ENCODE measurements at regions not wholly inside any gene's neighbourhood (a gene's known extent, or its start where the extent isn't known, plus 50 kb on each side); places are given as distances from the start of the nearest gene placed in this dataset.

DNA sequence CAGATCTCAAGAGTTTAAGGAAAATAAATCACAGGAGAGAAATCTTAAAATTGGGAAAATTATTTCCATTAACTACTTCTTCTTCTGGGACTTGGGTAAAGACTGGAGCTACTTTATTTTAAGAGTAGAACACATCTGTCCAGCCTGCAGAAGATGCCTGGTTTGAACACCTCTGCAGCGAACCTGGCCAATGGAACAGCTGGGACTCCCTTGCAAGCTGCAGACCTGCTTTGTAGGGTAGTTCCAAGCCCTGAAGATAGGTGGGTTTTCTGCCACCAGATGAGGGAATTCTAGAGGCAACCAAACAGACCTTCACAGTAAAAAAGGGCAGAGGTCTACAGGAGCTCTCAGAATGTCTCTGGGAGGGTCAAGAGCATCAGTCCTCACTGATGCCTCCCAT is 86.5 kb upstream of the CACNA1E start (continued):
- no peak for TF ChIP-seq GLI4 (tag by site-specific recombination; IDR thresholded peaks at IDR 0.05)
- TF ChIP-seq ZNF776 (tag by site-specific recombination; IDR thresholded peaks at IDR 0.05; ENCODE audit: borderline replicate concordance): no peak
- TF ChIP-seq KLF1 (tag by site-specific recombination; IDR thresholded peaks at IDR 0.05): no peak
- no peak for TF ChIP-seq ZNF155 (tag by site-specific recombination; IDR thresholded peaks at IDR 0.05)

DNA sequence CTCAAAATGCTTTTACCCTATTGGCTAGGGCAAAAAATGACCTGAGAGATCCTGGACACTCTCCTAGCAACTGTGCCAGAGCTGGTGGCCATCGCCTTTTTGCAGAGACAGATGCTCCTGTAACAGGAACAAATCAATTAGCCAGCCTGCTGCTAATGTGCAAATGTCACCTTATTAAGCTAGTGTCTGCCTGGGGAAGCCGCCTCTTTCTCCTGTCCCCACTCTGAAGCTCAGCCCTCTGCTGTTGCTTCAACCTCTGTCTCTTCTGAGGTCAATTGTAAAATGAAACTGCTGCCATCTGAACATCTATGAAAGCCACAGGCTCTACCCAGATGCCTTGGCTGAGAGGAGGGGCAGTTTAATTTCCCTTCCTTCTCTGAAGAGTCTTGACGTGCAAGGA is 85.5 kb upstream of the CACNA1E start:
- Histone ChIP-seq H3K36me3 (ENCODE audit: control insufficient read depth in 2 of 2, insufficient read depth in 1 of 2, low read length in 2 of 2) (no peaks in the 10 kb centered on the region), H3K9me3 (ENCODE audit: control insufficient read depth, insufficient read depth, low read depth, low read length) (no peaks in the 10 kb centered on the region), H3K4me1 (ENCODE audit: control insufficient read depth, insufficient read depth, low read length) (no peaks in the 10 kb centered on the region), H3K27ac (ENCODE audit: extremely low read depth, low read depth, low read length) (no peak overlapping the region), H3K4me3 (ENCODE audit: low read depth, low read length) (no peak overlapping the region)
- CTCF ChIA-PET: interaction anchor here (1.1 kb wide), 1 partner anchor 27 kb away, joined by 4 read pairs; no protein-coding TSS in a partner anchor
- POLR2A ChIA-PET: no interaction called here
- no peak for TF ChIP-seq HOXC10 (CRISPR knock-in tag; IDR thresholded peaks at IDR 0.05)
- no peak for TF ChIP-seq REPIN1 (tag by site-specific recombination; IDR thresholded peaks at IDR 0.05; ENCODE audit: low read depth)
- TF ChIP-seq, protein P1, sequence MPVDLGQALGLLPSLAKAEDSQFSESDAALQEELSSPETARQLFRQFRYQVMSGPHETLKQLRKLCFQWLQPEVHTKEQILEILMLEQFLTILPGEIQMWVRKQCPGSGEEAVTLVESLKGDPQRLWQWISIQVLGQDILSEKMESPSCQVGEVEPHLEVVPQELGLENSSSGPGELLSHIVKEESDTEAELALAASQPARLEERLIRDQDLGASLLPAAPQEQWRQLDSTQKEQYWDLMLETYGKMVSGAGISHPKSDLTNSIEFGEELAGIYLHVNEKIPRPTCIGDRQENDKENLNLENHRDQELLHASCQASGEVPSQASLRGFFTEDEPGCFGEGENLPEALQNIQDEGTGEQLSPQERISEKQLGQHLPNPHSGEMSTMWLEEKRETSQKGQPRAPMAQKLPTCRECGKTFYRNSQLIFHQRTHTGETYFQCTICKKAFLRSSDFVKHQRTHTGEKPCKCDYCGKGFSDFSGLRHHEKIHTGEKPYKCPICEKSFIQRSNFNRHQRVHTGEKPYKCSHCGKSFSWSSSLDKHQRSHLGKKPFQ (tag by site-specific recombination; IDR thresholded peaks at IDR 0.05): no peak
- TF ChIP-seq, protein P2, sequence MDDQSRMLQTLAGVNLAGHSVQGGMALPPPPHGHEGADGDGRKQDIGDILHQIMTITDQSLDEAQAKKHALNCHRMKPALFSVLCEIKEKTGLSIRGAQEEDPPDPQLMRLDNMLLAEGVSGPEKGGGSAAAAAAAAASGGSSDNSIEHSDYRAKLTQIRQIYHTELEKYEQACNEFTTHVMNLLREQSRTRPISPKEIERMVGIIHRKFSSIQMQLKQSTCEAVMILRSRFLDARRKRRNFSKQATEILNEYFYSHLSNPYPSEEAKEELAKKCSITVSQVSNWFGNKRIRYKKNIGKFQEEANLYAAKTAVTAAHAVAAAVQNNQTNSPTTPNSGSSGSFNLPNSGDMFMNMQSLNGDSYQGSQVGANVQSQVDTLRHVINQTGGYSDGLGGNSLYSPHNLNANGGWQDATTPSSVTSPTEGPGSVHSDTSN (CRISPR knock-in tag; IDR thresholded peaks at IDR 0.05): no peak
- TF ChIP-seq ZNF561 (tag by site-specific recombination; IDR thresholded peaks at IDR 0.05; ENCODE audit: borderline replicate concordance): no peak

DNA sequence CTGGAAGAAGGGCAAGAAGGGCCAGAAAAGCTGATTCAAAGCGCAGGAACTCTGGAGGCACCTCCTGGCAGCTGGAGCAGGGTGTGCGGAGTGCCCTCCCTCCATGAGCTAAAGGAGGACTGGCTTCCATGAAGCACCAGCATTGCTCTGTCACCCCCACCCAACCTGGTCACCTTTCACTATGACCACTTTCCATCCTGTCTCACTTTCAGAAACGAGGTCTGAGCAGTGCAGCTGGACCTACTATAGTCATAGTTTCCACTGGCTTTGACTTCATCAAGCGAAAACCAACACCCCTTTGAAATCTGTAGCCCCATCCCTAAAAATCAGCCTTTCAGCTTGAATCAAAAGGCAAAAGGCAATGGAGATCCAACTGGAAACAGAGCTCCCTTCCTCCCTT is 84.8 kb upstream of the CACNA1E start:
- POLR2A ChIA-PET: no interaction called here
- CTCF ChIA-PET: interaction anchor here (0.7 to 1.1 kb wide), 3 partner anchors 26 to 538 kb away, joined by 3 to 4 read pairs (median 4); no protein-coding TSS in a partner anchor
- no peak overlapping the region for H3K4me3 ChIP-seq (ENCODE audit: low read depth, low read length)
- no peaks in the 10 kb centered on the region for H3K36me3 ChIP-seq (ENCODE audit: control insufficient read depth in 2 of 2, insufficient read depth in 1 of 2, low read length in 2 of 2)
- H3K4me1 ChIP-seq (ENCODE audit: control insufficient read depth, insufficient read depth, low read length): no peaks in the 10 kb centered on the region
- H3K9me3 ChIP-seq (ENCODE audit: control insufficient read depth, insufficient read depth, low read depth, low read length): no peaks in the 10 kb centered on the region
- H3K27ac ChIP-seq (ENCODE audit: extremely low read depth, low read depth, low read length): no peak overlapping the region
- TF ChIP-seq ZBTB48 (tag by site-specific recombination; IDR thresholded peaks at IDR 0.05): no peak
- no peak for TF ChIP-seq ZFHX2 (tag by site-specific recombination; conservative IDR thresholded peaks at IDR 0.05)
- TF ChIP-seq ZXDB (tag by site-specific recombination; IDR thresholded peaks at IDR 0.05): no peak
- TF ChIP-seq MZF1 (tag by site-specific recombination; IDR thresholded peaks at IDR 0.05; ENCODE audit: borderline replicate concordance): no peak

DNA sequence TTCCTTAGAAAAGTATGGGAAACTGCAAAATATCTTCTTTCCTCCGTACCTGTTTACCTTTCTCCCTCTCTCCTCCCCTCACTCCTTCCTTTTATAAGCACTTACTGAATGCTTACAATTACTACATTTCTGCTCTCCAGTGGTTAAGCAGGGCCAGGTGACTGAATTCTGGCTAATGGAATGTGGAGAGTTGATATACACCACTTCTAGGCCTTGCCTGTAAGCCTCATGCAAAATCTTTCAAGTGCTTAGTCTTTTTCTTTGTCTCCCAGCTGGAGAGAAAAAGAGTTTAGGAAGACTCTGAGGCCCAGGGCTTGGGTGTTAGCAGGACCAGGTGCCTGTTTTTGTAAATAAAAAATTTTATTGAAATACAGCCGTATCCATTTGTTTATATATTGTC is 77.7 kb upstream of the CACNA1E start:
- H3K36me3 ChIP-seq (ENCODE audit: control insufficient read depth in 2 of 2, insufficient read depth in 1 of 2, low read length in 2 of 2): no peaks in the 10 kb centered on the region
- CTCF ChIA-PET: no interaction called here
- H3K27ac ChIP-seq (ENCODE audit: extremely low read depth, low read depth, low read length): no peak overlapping the region
- POLR2A ChIA-PET: interaction anchor here (0.8 kb wide), 1 partner anchor 10 kb away, joined by 3 read pairs; no protein-coding TSS in a partner anchor
- no peak overlapping the region for H3K4me3 ChIP-seq (ENCODE audit: low read depth, low read length)
- no peaks in the 10 kb centered on the region for H3K4me1 ChIP-seq (ENCODE audit: control insufficient read depth, insufficient read depth, low read length)
- H3K9me3 ChIP-seq (ENCODE audit: control insufficient read depth, insufficient read depth, low read depth, low read length): no peaks in the 10 kb centered on the region
- TF ChIP-seq, protein P3, sequence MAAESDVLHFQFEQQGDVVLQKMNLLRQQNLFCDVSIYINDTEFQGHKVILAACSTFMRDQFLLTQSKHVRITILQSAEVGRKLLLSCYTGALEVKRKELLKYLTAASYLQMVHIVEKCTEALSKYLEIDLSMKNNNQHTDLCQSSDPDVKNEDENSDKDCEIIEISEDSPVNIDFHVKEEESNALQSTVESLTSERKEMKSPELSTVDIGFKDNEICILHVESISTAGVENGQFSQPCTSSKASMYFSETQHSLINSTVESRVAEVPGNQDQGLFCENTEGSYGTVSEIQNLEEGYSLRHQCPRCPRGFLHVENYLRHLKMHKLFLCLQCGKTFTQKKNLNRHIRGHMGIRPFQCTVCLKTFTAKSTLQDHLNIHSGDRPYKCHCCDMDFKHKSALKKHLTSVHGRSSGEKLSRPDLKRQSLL (tag by site-specific recombination; IDR thresholded peaks at IDR 0.05): no peak
- TF ChIP-seq ZNF514 (tag by site-specific recombination; IDR thresholded peaks at IDR 0.05): no peak
- no peak for TF ChIP-seq ZFP3 (tag by site-specific recombination; IDR thresholded peaks at IDR 0.05; ENCODE audit: low read depth)
- TF ChIP-seq ZNF404 (tag by site-specific recombination; IDR thresholded peaks at IDR 0.05): no peak
- TF ChIP-seq, protein P4, sequence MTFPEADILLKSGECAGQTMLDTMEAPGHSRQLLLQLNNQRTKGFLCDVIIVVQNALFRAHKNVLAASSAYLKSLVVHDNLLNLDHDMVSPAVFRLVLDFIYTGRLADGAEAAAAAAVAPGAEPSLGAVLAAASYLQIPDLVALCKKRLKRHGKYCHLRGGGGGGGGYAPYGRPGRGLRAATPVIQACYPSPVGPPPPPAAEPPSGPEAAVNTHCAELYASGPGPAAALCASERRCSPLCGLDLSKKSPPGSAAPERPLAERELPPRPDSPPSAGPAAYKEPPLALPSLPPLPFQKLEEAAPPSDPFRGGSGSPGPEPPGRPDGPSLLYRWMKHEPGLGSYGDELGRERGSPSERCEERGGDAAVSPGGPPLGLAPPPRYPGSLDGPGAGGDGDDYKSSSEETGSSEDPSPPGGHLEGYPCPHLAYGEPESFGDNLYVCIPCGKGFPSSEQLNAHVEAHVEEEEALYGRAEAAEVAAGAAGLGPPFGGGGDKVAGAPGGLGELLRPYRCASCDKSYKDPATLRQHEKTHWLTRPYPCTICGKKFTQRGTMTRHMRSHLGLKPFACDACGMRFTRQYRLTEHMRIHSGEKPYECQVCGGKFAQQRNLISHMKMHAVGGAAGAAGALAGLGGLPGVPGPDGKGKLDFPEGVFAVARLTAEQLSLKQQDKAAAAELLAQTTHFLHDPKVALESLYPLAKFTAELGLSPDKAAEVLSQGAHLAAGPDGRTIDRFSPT (tag by site-specific recombination; IDR thresholded peaks at IDR 0.05): no peak
- TF ChIP-seq ZNF473 (tag by site-specific recombination; IDR thresholded peaks at IDR 0.05): no peak
- TF ChIP-seq KLF7 (tag by site-specific recombination; IDR thresholded peaks at IDR 0.05; ENCODE audit: borderline replicate concordance): no peak
- TF ChIP-seq, protein P5, sequence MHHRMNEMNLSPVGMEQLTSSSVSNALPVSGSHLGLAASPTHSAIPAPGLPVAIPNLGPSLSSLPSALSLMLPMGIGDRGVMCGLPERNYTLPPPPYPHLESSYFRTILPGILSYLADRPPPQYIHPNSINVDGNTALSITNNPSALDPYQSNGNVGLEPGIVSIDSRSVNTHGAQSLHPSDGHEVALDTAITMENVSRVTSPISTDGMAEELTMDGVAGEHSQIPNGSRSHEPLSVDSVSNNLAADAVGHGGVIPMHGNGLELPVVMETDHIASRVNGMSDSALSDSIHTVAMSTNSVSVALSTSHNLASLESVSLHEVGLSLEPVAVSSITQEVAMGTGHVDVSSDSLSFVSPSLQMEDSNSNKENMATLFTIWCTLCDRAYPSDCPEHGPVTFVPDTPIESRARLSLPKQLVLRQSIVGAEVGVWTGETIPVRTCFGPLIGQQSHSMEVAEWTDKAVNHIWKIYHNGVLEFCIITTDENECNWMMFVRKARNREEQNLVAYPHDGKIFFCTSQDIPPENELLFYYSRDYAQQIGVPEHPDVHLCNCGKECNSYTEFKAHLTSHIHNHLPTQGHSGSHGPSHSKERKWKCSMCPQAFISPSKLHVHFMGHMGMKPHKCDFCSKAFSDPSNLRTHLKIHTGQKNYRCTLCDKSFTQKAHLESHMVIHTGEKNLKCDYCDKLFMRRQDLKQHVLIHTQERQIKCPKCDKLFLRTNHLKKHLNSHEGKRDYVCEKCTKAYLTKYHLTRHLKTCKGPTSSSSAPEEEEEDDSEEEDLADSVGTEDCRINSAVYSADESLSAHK (tag by site-specific recombination; IDR thresholded peaks at IDR 0.05): no peak
- TF ChIP-seq ZBTB17 (tag by site-specific recombination; IDR thresholded peaks at IDR 0.05): no peak
- TF ChIP-seq ZNF19 (tag by site-specific recombination; IDR thresholded peaks at IDR 0.05; ENCODE audit: low read depth): no peak
